ENCODE measurements at regions not wholly inside any gene's neighbourhood (a gene's known extent, or its start where the extent isn't known, plus 50 kb on each side); places are given as distances from the start of the nearest gene placed in this dataset.

GRCh38 chr2:94960751-94961150 is 64.8 kb upstream of the MAL start:
- no peak for DNase-seq
- Histone ChIP-seq H3K27me3 (ENCODE audit: insufficient read depth, low read length, poor library complexity) (peaks cover 3% of the 10 kb centered on the region), H3K4me2 (ENCODE audit: insufficient read depth, low read length) (no peak overlapping the region), H3K4me3 (ENCODE audit: low read depth in 1 of 2, low read length in 2 of 2) (no peak overlapping the region), H3K9ac (ENCODE audit: low read depth, low read length) (no peak overlapping the region), H2AFZ (ENCODE audit: low read depth, low read length) (no peak overlapping the region), H3K36me3 (ENCODE audit: insufficient read depth, low read length) (no peaks in the 10 kb centered on the region), H3K27ac (ENCODE audit: low read length) (no peak overlapping the region), H3K9me3 (ENCODE audit: insufficient read depth, low read length, severe bottlenecking) (no peaks in the 10 kb centered on the region), H4K20me1 (ENCODE audit: insufficient read depth, low read length) (no peaks in the 10 kb centered on the region), H3K79me2 (ENCODE audit: insufficient read depth, low read length) (no peaks in the 10 kb centered on the region), H3K4me1 (ENCODE audit: insufficient read depth, low read length) (no peaks in the 10 kb centered on the region)
- no peak for ATAC-seq (ENCODE audit: insufficient read depth, low read depth)
- no peak for TF ChIP-seq EZH2 (IDR thresholded peaks at IDR 0.05; ENCODE audit: borderline replicate concordance, low read depth, low read length, severe bottlenecking)
- TF ChIP-seq, protein P1, sequence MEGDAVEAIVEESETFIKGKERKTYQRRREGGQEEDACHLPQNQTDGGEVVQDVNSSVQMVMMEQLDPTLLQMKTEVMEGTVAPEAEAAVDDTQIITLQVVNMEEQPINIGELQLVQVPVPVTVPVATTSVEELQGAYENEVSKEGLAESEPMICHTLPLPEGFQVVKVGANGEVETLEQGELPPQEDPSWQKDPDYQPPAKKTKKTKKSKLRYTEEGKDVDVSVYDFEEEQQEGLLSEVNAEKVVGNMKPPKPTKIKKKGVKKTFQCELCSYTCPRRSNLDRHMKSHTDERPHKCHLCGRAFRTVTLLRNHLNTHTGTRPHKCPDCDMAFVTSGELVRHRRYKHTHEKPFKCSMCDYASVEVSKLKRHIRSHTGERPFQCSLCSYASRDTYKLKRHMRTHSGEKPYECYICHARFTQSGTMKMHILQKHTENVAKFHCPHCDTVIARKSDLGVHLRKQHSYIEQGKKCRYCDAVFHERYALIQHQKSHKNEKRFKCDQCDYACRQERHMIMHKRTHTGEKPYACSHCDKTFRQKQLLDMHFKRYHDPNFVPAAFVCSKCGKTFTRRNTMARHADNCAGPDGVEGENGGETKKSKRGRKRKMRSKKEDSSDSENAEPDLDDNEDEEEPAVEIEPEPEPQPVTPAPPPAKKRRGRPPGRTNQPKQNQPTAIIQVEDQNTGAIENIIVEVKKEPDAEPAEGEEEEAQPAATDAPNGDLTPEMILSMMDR (IDR thresholded peaks at IDR 0.05; ENCODE audit: borderline replicate concordance, extremely low read depth, low read length, poor library complexity, severe bottlenecking) = no peak

DNA sequence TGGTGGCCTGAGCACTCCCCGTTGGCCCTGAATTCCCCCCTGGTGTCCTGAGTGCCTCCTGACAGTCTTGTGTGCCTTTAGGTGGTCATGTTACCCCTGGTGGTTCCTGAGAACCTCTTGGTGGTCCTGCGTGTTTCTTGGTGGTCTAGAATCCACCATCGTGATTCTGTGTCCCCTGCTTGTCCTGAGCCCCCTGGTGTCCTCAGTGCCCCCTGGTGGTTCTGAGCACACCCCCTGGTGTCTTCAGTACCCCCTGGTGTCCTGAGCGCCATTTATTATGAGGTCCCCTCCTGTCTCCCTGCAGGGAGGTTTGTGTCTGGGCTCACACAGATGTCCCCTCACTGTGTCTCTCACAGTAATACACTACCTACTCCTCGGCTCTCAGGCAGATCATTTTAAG is 61.3 kb upstream of the MAL start:
- ATAC-seq (ENCODE audit: insufficient read depth, low read depth) (no peak), DNase-seq (no peak)
- no peak overlapping the region for H3K4me3 ChIP-seq (ENCODE audit: low read depth in 1 of 2, low read length in 2 of 2)
- H3K9ac ChIP-seq (ENCODE audit: low read depth, low read length) = no peak overlapping the region
- no peak overlapping the region for H2AFZ ChIP-seq (ENCODE audit: low read depth, low read length)
- H3K4me1 ChIP-seq (ENCODE audit: insufficient read depth, low read length) = no peaks in the 10 kb centered on the region
- no peak overlapping the region for H3K27ac ChIP-seq (ENCODE audit: low read length)
- no peaks in the 10 kb centered on the region for H3K36me3 ChIP-seq (ENCODE audit: insufficient read depth, low read length)
- no peaks in the 10 kb centered on the region for H3K9me3 ChIP-seq (ENCODE audit: insufficient read depth, low read length, severe bottlenecking)
- H3K27me3 ChIP-seq (ENCODE audit: insufficient read depth, low read length, poor library complexity) = peaks cover 8% of the 10 kb centered on the region
- TF ChIP-seq EZH2 (IDR thresholded peaks at IDR 0.05; ENCODE audit: borderline replicate concordance, low read depth, low read length, severe bottlenecking) = no peak
- TF ChIP-seq, protein P1 (IDR thresholded peaks at IDR 0.05; ENCODE audit: borderline replicate concordance, extremely low read depth, low read length, poor library complexity, severe bottlenecking) = no peak
- no peaks in the 10 kb centered on the region for H4K20me1 ChIP-seq (ENCODE audit: insufficient read depth, low read length)
- no peak overlapping the region for H3K4me2 ChIP-seq (ENCODE audit: insufficient read depth, low read length)
- H3K79me2 ChIP-seq (ENCODE audit: insufficient read depth, low read length) = no peaks in the 10 kb centered on the region

DNA sequence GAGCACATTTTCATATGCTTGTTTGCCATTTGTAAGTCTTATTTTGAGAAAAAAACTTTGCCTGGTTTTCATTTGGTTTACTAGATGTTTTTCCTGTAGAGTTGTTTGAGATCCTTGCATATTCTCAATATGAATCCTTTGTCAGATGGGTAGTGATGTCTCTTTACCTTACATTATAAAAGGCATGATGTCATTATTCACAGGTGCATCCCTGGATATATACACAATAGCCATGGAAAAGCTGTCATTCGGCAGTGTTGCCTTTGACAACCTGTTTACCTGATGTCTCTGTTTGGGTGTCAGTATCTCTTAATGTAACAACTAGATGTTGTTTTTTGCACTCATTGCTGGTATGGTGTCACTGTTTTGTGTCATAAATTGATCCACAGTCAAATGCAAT is 58.8 kb upstream of the MAL start:
- H3K4me3 ChIP-seq (ENCODE audit: low read depth in 1 of 2, low read length in 2 of 2) = no peak overlapping the region
- TF ChIP-seq EZH2 (IDR thresholded peaks at IDR 0.05; ENCODE audit: borderline replicate concordance, low read depth, low read length, severe bottlenecking) = no peak
- TF ChIP-seq, protein P1 (IDR thresholded peaks at IDR 0.05; ENCODE audit: borderline replicate concordance, extremely low read depth, low read length, poor library complexity, severe bottlenecking) = no peak
- H3K27me3 ChIP-seq (ENCODE audit: insufficient read depth, low read length, poor library complexity) = peaks cover 19% of the 10 kb centered on the region
- ATAC-seq (ENCODE audit: insufficient read depth, low read depth) (no peak), DNase-seq (no peak)
- no peaks in the 10 kb centered on the region for H3K36me3 ChIP-seq (ENCODE audit: insufficient read depth, low read length)
- no peaks in the 10 kb centered on the region for H3K9me3 ChIP-seq (ENCODE audit: insufficient read depth, low read length, severe bottlenecking)
- no peak overlapping the region for H3K4me2 ChIP-seq (ENCODE audit: insufficient read depth, low read length)
- no peak overlapping the region for H2AFZ ChIP-seq (ENCODE audit: low read depth, low read length)
- H3K79me2 ChIP-seq (ENCODE audit: insufficient read depth, low read length) = no peaks in the 10 kb centered on the region
- H3K9ac ChIP-seq (ENCODE audit: low read depth, low read length) = no peak overlapping the region
- H4K20me1 ChIP-seq (ENCODE audit: insufficient read depth, low read length) = no peaks in the 10 kb centered on the region
- no peak overlapping the region for H3K27ac ChIP-seq (ENCODE audit: low read length)
- no peaks in the 10 kb centered on the region for H3K4me1 ChIP-seq (ENCODE audit: insufficient read depth, low read length)

DNA sequence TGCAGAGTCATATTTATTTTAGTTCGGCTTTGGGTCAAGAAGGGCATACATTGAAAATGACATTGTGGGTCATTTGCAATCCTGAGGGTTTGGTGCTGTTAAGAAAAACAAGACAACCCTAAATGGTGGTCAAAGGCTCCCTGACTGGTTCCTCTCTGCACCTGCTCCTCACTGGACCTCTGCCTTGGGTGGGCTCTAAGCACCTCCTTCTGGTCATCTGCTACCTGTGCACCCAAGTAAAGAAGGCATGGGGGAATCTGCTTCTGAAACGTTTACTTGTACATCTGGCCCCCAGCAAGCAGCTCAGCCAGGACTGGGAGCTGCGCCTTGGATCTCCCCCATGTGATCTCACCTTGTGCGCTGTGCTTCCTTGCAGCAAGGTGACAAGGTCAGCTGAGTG is 55.2 kb upstream of the MAL start:
- Histone ChIP-seq H3K4me2 (ENCODE audit: insufficient read depth, low read length) (no peak overlapping the region), H3K27me3 (ENCODE audit: insufficient read depth, low read length, poor library complexity) (peaks cover 16% of the 10 kb centered on the region)

More for the DNA sequence above, 55.2 kb upstream of the MAL start:
- no peak overlapping the region for H3K27ac ChIP-seq (ENCODE audit: low read length)
- no peak overlapping the region for H3K9ac ChIP-seq (ENCODE audit: low read depth, low read length)
- H4K20me1 ChIP-seq (ENCODE audit: insufficient read depth, low read length) = no peaks in the 10 kb centered on the region
- no peak for ATAC-seq (ENCODE audit: insufficient read depth, low read depth)
- H3K4me1 ChIP-seq (ENCODE audit: insufficient read depth, low read length) = no peaks in the 10 kb centered on the region
- no peaks in the 10 kb centered on the region for H3K79me2 ChIP-seq (ENCODE audit: insufficient read depth, low read length)
- no peaks in the 10 kb centered on the region for H3K36me3 ChIP-seq (ENCODE audit: insufficient read depth, low read length)
- no peak for DNase-seq
- TF ChIP-seq, protein P1 (IDR thresholded peaks at IDR 0.05; ENCODE audit: borderline replicate concordance, extremely low read depth, low read length, poor library complexity, severe bottlenecking) = no peak
- TF ChIP-seq EZH2 (IDR thresholded peaks at IDR 0.05; ENCODE audit: borderline replicate concordance, low read depth, low read length, severe bottlenecking) = no peak
- H3K9me3 ChIP-seq (ENCODE audit: insufficient read depth, low read length, severe bottlenecking) = no peaks in the 10 kb centered on the region
- no peak overlapping the region for H2AFZ ChIP-seq (ENCODE audit: low read depth, low read length)
- H3K4me3 ChIP-seq (ENCODE audit: low read depth in 1 of 2, low read length in 2 of 2) = no peak overlapping the region

All from DND-41 (cell line).